Thyroid gland (tissue), 4 donors: ENCODE measurements at regions not wholly inside any gene's neighbourhood (a gene's known extent, or its start where the extent isn't known, plus 50 kb on each side); places are given as distances from the start of the nearest gene placed in this dataset.

ENCODE experiments used
- POLR2A ChIP-seq, 2 donors: fragments of 450-650 bp; IDR thresholded peaks; one replicate each; pipeline ENCODE4 v1.6.1; 2017; ENCODE audit warnings: antibody characterized with exemption in 2 of 2, mild to moderate bottlenecking in 2 of 2, moderate library complexity in 1 of 2
- TF ChIP-seq, protein P1 (sequence below), 6 experiments: fragments of 200-600 bp in 3 of 6; fragments of 450-650 bp in 3 of 6; sonication (generic) in 3 of 6; IDR thresholded peaks; one replicate each; pipeline ENCODE4 v1.5.1; 2016 to 2019; ENCODE audit warnings: antibody characterized with exemption in 6 of 6, mild to moderate bottlenecking in 2 of 6, inconsistent platforms in 1 of 6, moderate library complexity in 1 of 6

DNA sequence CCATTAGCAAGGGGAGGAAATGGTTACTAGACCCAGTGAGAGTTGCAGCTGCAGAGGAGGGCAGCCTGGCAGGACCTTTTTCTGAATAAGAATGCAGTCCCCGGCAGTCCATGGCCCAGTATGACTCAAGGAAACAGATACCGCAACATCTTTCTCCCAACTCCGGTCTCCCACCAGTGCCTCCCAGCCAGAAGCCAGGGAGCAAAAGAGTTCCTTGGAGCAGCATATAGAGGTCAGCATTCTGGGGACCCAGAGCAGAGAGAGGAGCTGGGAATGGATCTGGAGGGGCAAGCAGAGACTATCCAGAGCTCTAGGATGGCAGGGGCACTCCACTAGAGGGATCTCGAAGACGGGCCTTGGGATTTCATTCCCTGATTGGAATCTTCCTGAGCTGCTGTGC is 339.2 kb upstream of the AADAT start:
- TF ChIP-seq, protein P1, sequence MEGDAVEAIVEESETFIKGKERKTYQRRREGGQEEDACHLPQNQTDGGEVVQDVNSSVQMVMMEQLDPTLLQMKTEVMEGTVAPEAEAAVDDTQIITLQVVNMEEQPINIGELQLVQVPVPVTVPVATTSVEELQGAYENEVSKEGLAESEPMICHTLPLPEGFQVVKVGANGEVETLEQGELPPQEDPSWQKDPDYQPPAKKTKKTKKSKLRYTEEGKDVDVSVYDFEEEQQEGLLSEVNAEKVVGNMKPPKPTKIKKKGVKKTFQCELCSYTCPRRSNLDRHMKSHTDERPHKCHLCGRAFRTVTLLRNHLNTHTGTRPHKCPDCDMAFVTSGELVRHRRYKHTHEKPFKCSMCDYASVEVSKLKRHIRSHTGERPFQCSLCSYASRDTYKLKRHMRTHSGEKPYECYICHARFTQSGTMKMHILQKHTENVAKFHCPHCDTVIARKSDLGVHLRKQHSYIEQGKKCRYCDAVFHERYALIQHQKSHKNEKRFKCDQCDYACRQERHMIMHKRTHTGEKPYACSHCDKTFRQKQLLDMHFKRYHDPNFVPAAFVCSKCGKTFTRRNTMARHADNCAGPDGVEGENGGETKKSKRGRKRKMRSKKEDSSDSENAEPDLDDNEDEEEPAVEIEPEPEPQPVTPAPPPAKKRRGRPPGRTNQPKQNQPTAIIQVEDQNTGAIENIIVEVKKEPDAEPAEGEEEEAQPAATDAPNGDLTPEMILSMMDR (IDR thresholded peaks at IDR 0.05): no peak
- no peak for TF ChIP-seq POLR2A (IDR thresholded peaks at IDR 0.05)
